GM12878 (cell line): ENCODE measurements at regions not wholly inside any gene's neighbourhood (a gene's known extent, or its start where the extent isn't known, plus 50 kb on each side); places are given as distances from the start of the nearest gene placed in this dataset.

Source experiments
- ATAC-seq: fragments of 200-7000 bp; cut with Tn5 transposase; 3 replicates; pipeline ENCODE4 v1.9.1; 2020; ENCODE audit warnings: mild to moderate bottlenecking, moderate library complexity
- BruUV-seq: library from RNA; stranded (reverse); fragments of 400-500 nt; replicated peaks from 2 replicates; lab custom pipeline; 2021; lab: Mats Ljungman, UMichigan
- CTCF ChIA-PET: fragments of 300-600 bp; sonication (Branson Sonifier 250); formaldehyde crosslinking; extraction: SDS; loops from one replicate; lab custom pipeline; 2021; ENCODE audit warnings: inconsistent platforms; lab: Yijun Ruan, JAX
- POLR2A ChIA-PET: fragments of 350-600 bp; formaldehyde crosslinking; extraction: SDS; loops from one replicate; lab custom pipeline; 2021; ENCODE audit warnings: inconsistent platforms; lab: Charles Lee
- RAD21 ChIA-PET: fragments of 300-600 bp; sonication (Branson Sonifier 250); formaldehyde crosslinking; loops from one replicate; lab custom pipeline; 2023; ENCODE audit warnings: antibody characterized with exemption; ENCODE audit not compliant: unreplicated experiment; lab: Charles Lee
- SMC1A ChIA-PET: fragments of 300-600 bp; sonication (Branson Sonifier 250); formaldehyde crosslinking; loops from one replicate; lab custom pipeline; 2023; ENCODE audit not compliant: unreplicated experiment, uncharacterized antibody; lab: Charles Lee
- DNase-seq: peaks from one replicate; pipeline ENCODE4 v3.0.0-alpha.2; 2011; ENCODE audit warnings: low read depth, low spot score
- FAIRE-seq: peaks from 3 replicates; lab custom pipeline; 2011; peaks lifted over from hg19 to GRCh38; lab: Jason Lieb, UNC
- H2AFZ ChIP-seq: 2 replicates; pipeline ENCODE4 v1.6.0; 2011; ENCODE audit warnings: low read depth, low read length, control low read depth; ENCODE audit not compliant: control insufficient read depth
- H3K27ac ChIP-seq: 2 replicates; pipeline ENCODE4 v1.5.1; 2011; ENCODE audit warnings: control low read depth; ENCODE audit not compliant: control insufficient read depth, insufficient read depth
- H3K27me3 ChIP-seq, 2 experiments: replicated peaks in 1 of 2; 2 replicates each; pipeline versions ENCODE4 v1.6.0 to v1.6.1; 2011; ENCODE audit warnings: low read length in 1 of 2; ENCODE audit not compliant: control insufficient read depth in 2 of 2, insufficient read depth in 2 of 2
- H3K36me3 ChIP-seq, 2 experiments: 2 replicates each; pipeline ENCODE4 v1.5.1; 2011; ENCODE audit warnings: low read length in 1 of 2; ENCODE audit not compliant: control insufficient read depth in 2 of 2, insufficient read depth in 2 of 2
- H3K4me1 ChIP-seq: 2 replicates; pipeline ENCODE4 v1.6.1; 2011; ENCODE audit warnings: mild to moderate bottlenecking, low read length, moderate library complexity, mixed read lengths; ENCODE audit not compliant: control insufficient read depth, insufficient read depth
- H3K4me2 ChIP-seq: 2 replicates; pipeline ENCODE4 v1.6.0; 2011; ENCODE audit warnings: control low read depth; ENCODE audit not compliant: control insufficient read depth, insufficient read depth
- H3K4me3 ChIP-seq: fragments of 200-600 bp; sonication (generic); 2 replicates; pipeline ENCODE4 v1.5.1; 2016
- H3K79me2 ChIP-seq: 2 replicates; pipeline ENCODE4 v1.6.0; 2011; ENCODE audit warnings: low read length; ENCODE audit not compliant: control insufficient read depth, insufficient read depth
- H3K9ac ChIP-seq: 2 replicates; pipeline ENCODE4 v1.8.0; 2011; ENCODE audit warnings: low read length, control low read depth, mixed read lengths; ENCODE audit not compliant: control insufficient read depth, insufficient read depth
- H3K9me3 ChIP-seq: replicated peaks from 3 replicates; pipeline ENCODE4 v1.5.1; 2011; ENCODE audit warnings: mild to moderate bottlenecking, low read length; ENCODE audit not compliant: control insufficient read depth, insufficient read depth
- H4K20me1 ChIP-seq: 2 replicates; pipeline ENCODE4 v1.6.0; 2011; ENCODE audit not compliant: control insufficient read depth, insufficient read depth
- EED ChIP-seq: sonication (generic); IDR thresholded peaks from 2 replicates; pipeline ENCODE4 v1.6.1; 2016; ENCODE audit warnings: antibody characterized with exemption, low read depth
- FOXK2 ChIP-seq: fragments of 450-650 bp; IDR thresholded peaks from 2 replicates; pipeline ENCODE4 v1.6.1; 2017; ENCODE audit warnings: mild to moderate bottlenecking, moderate library complexity
- GATAD2B ChIP-seq: fragments of 450-650 bp; conservative IDR thresholded peaks from 2 replicates; pipeline ENCODE4 v1.6.1; 2017; ENCODE audit warnings: low read depth, mild to moderate bottlenecking, moderate library complexity
- HDAC6 ChIP-seq: fragments of 200-600 bp; sonication (generic); IDR thresholded peaks from one replicate; pipeline ENCODE4 v1.8.0; 2017; ENCODE audit warnings: antibody characterized with exemption; ENCODE audit not compliant: unreplicated experiment
- LARP7 ChIP-seq: fragments of 450-650 bp; IDR thresholded peaks from 2 replicates; pipeline ENCODE4 v1.6.1; 2017; ENCODE audit warnings: mild to moderate bottlenecking
- RFX5 ChIP-seq: IDR thresholded peaks from 2 replicates; pipeline ENCODE4 v1.6.1; 2011; ENCODE audit warnings: low read depth, low read length, improper control_type of control experiment
- SP1 ChIP-seq: IDR thresholded peaks from one replicate; pipeline ENCODE4 v1.6.1; 2011; ENCODE audit warnings: low read depth, low read length
- SUPT20H ChIP-seq: IDR thresholded peaks from 2 replicates; pipeline ENCODE4 v1.6.1; 2011; ENCODE audit warnings: low read depth, mild to moderate bottlenecking, low read length, moderate library complexity, borderline replicate concordance; ENCODE audit not compliant: control insufficient read depth
- YBX1 ChIP-seq: fragments of 450-650 bp; IDR thresholded peaks from 2 replicates; pipeline ENCODE4 v1.6.1; 2016; ENCODE audit warnings: antibody characterized with exemption
- whole genome bisulfite sequencing: methylation state at CpG from one replicate; pipeline ENCODE4 v1.1.6; 2016; ENCODE audit warnings: low lambda C conversion rate; ENCODE audit not compliant: insufficient replicate concordance, insufficient coverage; ENCODE audit errors: missing lambda C conversion rate; 5-methylcytosine and 5-hydroxymethylcytosine counted together
- in situ Hi-C: fragments of 300-500 bp; cut with MboI; formaldehyde crosslinking; loops from 9 replicates; pipeline ENCODE4 v1.14.3; 2018; ENCODE audit warnings: mixed read lengths
- intact Hi-C: fragments of 100-400 bp; cut with micrococcal nuclease; formaldehyde crosslinking; loops from one replicate; pipeline ENCODE4 v1.14.2; 2022; ENCODE audit not compliant: unreplicated experiment
- TF ChIP-seq, protein P1 (sequence below): fragments of 450-650 bp; IDR thresholded peaks from 2 replicates; pipeline ENCODE4 v1.6.1; 2016; ENCODE audit warnings: mild to moderate bottlenecking
- TF ChIP-seq, protein P2 (sequence below): fragments of 450-650 bp; formaldehyde crosslinking; IDR thresholded peaks from 2 replicates; pipeline ENCODE4 v1.4.0; 2020; ENCODE audit warnings: mild to moderate bottlenecking, moderate library complexity
- TF ChIP-seq, protein P3 (sequence below): fragments of 450-650 bp; formaldehyde crosslinking; IDR thresholded peaks from 2 replicates; pipeline ENCODE4 v1.4.0; 2022; ENCODE audit warnings: mild to moderate bottlenecking, moderate library complexity

DNA sequence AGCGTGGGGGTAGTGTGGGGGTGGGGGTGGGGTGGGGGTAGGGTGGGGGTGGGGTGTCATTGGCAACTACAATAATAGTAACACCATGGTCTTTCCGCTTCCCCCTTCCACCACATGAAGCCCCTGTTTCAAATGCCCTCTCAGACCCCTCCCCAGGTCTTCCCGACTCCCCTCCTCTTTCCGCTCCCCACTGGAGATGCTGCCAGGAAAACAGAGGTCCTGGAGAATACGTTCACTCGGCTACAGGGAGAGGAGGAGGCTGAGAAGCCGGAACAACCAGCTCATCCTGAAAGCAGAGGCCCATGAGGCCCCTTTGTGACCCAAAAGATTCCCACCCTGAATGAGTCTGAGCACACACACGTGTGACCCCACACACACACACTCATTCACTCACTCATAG lies 75.4 kb downstream of the CPN2 start:
- Histone ChIP-seq H3K27ac (no peak overlapping the region), H3K4me1 (no peaks in the 10 kb centered on the region), H4K20me1 (no peaks in the 10 kb centered on the region), H2AFZ (no peak overlapping the region), H3K79me2 (no peaks in the 10 kb centered on the region), H3K4me3 (no peak overlapping the region), H3K4me2 (no peak overlapping the region), H3K9me3 (no peaks in the 10 kb centered on the region), H3K27me3 (no peaks in the 10 kb centered on the region), H3K36me3 (no peaks in the 10 kb centered on the region), H3K9ac (no peak overlapping the region)
- intact Hi-C loops: no loop called here
- FAIRE-seq (no peak), ATAC-seq (no peak), DNase-seq (no peak)
- in situ Hi-C loops: no loop called here
- RAD21 ChIA-PET: no interaction called here
- SMC1A ChIA-PET: no interaction called here
- TF ChIP-seq, protein P1, sequence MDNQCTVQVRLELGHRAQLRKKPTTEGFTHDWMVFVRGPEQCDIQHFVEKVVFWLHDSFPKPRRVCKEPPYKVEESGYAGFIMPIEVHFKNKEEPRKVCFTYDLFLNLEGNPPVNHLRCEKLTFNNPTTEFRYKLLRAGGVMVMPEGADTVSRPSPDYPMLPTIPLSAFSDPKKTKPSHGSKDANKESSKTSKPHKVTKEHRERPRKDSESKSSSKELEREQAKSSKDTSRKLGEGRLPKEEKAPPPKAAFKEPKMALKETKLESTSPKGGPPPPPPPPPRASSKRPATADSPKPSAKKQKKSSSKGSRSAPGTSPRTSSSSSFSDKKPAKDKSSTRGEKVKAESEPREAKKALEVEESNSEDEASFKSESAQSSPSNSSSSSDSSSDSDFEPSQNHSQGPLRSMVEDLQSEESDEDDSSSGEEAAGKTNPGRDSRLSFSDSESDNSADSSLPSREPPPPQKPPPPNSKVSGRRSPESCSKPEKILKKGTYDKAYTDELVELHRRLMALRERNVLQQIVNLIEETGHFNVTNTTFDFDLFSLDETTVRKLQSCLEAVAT: no peak
- TF ChIP-seq EED: no peak
- TF ChIP-seq FOXK2: no peak
- TF ChIP-seq, protein P2, sequence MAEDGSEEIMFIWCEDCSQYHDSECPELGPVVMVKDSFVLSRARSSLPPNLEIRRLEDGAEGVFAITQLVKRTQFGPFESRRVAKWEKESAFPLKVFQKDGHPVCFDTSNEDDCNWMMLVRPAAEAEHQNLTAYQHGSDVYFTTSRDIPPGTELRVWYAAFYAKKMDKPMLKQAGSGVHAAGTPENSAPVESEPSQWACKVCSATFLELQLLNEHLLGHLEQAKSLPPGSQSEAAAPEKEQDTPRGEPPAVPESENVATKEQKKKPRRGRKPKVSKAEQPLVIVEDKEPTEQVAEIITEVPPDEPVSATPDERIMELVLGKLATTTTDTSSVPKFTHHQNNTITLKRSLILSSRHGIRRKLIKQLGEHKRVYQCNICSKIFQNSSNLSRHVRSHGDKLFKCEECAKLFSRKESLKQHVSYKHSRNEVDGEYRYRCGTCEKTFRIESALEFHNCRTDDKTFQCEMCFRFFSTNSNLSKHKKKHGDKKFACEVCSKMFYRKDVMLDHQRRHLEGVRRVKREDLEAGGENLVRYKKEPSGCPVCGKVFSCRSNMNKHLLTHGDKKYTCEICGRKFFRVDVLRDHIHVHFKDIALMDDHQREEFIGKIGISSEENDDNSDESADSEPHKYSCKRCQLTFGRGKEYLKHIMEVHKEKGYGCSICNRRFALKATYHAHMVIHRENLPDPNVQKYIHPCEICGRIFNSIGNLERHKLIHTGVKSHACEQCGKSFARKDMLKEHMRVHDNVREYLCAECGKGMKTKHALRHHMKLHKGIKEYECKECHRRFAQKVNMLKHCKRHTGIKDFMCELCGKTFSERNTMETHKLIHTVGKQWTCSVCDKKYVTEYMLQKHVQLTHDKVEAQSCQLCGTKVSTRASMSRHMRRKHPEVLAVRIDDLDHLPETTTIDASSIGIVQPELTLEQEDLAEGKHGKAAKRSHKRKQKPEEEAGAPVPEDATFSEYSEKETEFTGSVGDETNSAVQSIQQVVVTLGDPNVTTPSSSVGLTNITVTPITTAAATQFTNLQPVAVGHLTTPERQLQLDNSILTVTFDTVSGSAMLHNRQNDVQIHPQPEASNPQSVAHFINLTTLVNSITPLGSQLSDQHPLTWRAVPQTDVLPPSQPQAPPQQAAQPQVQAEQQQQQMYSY (CRISPR knock-in tag): no peak
- TF ChIP-seq HDAC6: no peak
- TF ChIP-seq SUPT20H: no peak
- no peak for TF ChIP-seq YBX1
- no peak for TF ChIP-seq SP1
- TF ChIP-seq, protein P3, sequence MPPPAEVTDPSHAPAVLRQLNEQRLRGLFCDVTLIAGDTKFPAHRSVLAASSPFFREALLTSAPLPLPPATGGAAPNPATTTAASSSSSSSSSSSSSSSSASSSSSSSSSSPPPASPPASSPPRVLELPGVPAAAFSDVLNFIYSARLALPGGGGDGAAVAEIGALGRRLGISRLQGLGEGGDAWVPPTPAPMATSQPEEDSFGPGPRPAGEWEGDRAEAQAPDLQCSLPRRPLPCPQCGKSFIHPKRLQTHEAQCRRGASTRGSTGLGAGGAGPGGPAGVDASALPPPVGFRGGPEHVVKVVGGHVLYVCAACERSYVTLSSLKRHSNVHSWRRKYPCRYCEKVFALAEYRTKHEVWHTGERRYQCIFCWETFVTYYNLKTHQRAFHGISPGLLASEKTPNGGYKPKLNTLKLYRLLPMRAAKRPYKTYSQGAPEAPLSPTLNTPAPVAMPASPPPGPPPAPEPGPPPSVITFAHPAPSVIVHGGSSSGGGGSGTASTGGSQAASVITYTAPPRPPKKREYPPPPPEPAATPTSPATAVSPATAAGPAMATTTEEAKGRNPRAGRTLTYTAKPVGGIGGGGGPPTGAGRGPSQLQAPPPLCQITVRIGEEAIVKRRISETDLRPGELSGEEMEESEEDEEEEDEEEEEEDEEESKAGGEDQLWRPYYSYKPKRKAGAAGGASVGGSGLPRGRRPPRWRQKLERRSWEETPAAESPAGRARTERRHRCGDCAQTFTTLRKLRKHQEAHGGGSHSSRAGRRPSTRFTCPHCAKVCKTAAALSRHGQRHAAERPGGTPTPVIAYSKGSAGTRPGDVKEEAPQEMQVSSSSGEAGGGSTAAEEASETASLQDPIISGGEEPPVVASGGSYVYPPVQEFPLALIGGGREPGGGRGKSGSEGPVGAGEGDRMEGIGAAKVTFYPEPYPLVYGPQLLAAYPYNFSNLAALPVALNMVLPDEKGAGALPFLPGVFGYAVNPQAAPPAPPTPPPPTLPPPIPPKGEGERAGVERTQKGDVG (CRISPR knock-in tag): no peak
- TF ChIP-seq GATAD2B: no peak
- no peak for TF ChIP-seq RFX5
- no peak for TF ChIP-seq LARP7
- CTCF ChIA-PET: no interaction called here
- 43% methylated on average over 7 of the region's 8 CpGs for WGBS
- no TSS peak for BruUV-seq
- POLR2A ChIA-PET: no interaction called here
